Nephron (organoid): ENCODE measurements at regions not wholly inside any gene's neighbourhood (a gene's known extent, or its start where the extent isn't known, plus 50 kb on each side); places are given as distances from the start of the nearest gene placed in this dataset.

Experiments used
- H3K27ac Mint-ChIP-seq, 3 experiments: 2 replicates each; pipeline ENCODE4 v1.8.0; 2020; ENCODE audit warnings: mixed read lengths in 3 of 3, mild to moderate bottlenecking in 2 of 3, moderate library complexity in 1 of 3
- H3K27me3 Mint-ChIP-seq: 2 replicates; pipeline ENCODE4 v1.8.0; 2021; ENCODE audit warnings: low read depth, mild to moderate bottlenecking, moderate library complexity, mixed read lengths
- H3K36me3 Mint-ChIP-seq: 2 replicates; pipeline ENCODE4 v1.8.0; 2020; ENCODE audit warnings: low read depth, mixed read lengths
- H3K4me1 Mint-ChIP-seq: 2 replicates; pipeline ENCODE4 v1.8.0; 2020; ENCODE audit warnings: mixed read lengths
- H3K4me3 Mint-ChIP-seq, 3 experiments: 2 replicates each; pipeline ENCODE4 v1.8.0; 2020; ENCODE audit warnings: mild to moderate bottlenecking in 3 of 3, mixed read lengths in 3 of 3, moderate library complexity in 2 of 3
- H3K9me3 Mint-ChIP-seq: 2 replicates; pipeline ENCODE4 v1.8.0; 2020; ENCODE audit warnings: mixed read lengths
- TF ChIP-seq, protein P1 (sequence below), 3 experiments: fragments of 200-600 bp; sonication (generic); IDR thresholded peaks; one replicate each; pipeline ENCODE4 v1.5.0; 2021; ENCODE audit warnings: antibody characterized with exemption in 3 of 3; ENCODE audit not compliant: unreplicated experiment in 3 of 3

DNA sequence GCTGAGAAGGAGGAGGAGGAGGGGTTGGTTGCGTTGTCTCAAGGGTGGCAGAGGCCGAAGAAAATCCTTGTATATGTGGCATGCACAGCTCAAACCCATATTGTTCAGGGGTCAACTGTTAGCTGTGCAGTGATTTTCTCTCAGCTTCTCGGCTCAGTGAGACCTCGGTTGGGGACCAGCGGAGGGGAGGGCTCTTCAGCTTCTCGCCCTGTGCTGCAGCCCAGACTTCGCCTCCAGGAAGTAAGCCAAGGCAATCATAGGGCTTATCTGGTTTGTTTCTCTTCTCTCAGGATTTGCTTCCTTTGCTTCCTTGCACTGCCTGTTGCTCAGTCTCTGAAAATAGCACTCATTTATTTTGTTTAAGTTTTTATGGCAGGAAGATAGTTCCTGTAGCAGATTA lies 85.5 kb downstream of the SOWAHC start:
- no peak overlapping the region for H3K4me3 Mint-ChIP-seq
- TF ChIP-seq, protein P1, sequence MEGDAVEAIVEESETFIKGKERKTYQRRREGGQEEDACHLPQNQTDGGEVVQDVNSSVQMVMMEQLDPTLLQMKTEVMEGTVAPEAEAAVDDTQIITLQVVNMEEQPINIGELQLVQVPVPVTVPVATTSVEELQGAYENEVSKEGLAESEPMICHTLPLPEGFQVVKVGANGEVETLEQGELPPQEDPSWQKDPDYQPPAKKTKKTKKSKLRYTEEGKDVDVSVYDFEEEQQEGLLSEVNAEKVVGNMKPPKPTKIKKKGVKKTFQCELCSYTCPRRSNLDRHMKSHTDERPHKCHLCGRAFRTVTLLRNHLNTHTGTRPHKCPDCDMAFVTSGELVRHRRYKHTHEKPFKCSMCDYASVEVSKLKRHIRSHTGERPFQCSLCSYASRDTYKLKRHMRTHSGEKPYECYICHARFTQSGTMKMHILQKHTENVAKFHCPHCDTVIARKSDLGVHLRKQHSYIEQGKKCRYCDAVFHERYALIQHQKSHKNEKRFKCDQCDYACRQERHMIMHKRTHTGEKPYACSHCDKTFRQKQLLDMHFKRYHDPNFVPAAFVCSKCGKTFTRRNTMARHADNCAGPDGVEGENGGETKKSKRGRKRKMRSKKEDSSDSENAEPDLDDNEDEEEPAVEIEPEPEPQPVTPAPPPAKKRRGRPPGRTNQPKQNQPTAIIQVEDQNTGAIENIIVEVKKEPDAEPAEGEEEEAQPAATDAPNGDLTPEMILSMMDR (IDR thresholded peaks at IDR 0.05; ENCODE audit: unreplicated experiment in 3 of 3) = no peak
- no peaks in the 10 kb centered on the region for H3K36me3 Mint-ChIP-seq
- peaks cover 2% of the 10 kb centered on the region for H3K9me3 Mint-ChIP-seq
- peaks cover 3% of the 10 kb centered on the region for H3K27me3 Mint-ChIP-seq
- peak overlapping the region; percentile 13 to 76 (median 60) for H3K27ac Mint-ChIP-seq
- peaks cover 27% of the 10 kb centered on the region for H3K4me1 Mint-ChIP-seq

DNA sequence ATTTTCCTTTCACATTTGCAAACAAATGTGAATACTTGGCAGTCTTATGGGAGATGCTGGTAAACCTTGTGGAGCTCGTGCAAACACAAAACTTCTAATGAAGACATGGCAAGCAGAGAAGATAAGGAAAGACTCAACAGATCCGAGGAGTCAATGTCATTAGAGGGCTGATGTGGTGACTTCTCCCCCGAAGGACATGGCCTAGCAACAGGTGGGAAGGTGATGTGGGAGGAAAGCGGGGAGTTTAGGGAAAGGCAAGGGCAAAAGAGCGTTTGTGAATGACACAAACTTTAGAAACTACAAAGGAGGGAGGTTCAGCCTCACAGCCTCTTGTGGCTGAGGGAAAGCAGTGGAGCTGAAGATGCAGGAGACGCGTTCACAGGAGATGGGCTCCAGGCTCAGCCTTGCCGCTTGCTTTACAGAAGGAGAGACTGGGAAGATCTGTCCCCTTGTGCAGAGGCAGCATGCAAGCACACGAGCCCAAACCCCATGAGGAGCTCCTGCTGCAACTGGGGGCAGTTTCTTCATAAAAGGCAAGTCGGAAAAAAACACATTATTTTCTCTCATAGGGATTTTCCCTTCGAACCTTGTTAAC lies 86.6 kb downstream of the SOWAHC start:
- Mint-ChIP-seq H3K4me1 (peaks cover 27% of the 10 kb centered on the region), H3K36me3 (no peaks in the 10 kb centered on the region), H3K9me3 (peaks cover 2% of the 10 kb centered on the region), H3K27me3 (no peaks in the 10 kb centered on the region), H3K4me3 (no peak overlapping the region), H3K27ac (peak overlapping the region; percentile 13 to 76 (median 60))
- TF ChIP-seq, protein P1 (IDR thresholded peaks at IDR 0.05; ENCODE audit: unreplicated experiment in 3 of 3) = no peak

DNA sequence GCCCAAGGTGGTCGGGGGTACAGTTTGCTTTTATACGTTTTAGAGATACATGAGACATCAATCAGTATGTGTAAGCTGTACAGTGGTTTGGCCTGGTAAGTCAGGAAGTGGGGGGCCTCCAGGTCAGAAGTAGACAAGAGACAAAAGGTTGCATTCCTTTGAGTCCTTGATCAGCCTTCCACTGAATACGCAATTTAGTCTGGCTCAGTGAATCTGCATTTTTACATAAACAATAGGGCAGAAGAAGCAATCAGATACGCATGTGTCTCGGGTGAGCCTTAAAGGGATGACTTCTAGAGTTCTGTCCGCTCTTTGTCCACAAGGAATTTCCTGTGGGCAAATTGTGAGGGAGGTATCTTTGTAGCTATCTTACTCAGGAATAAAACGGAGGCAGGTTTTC lies 87.2 kb downstream of the SOWAHC start:
- TF ChIP-seq, protein P1 (IDR thresholded peaks at IDR 0.05; ENCODE audit: unreplicated experiment in 3 of 3) = no peak
- H3K36me3 Mint-ChIP-seq = no peaks in the 10 kb centered on the region
- no peaks in the 10 kb centered on the region for H3K27me3 Mint-ChIP-seq

DNA sequence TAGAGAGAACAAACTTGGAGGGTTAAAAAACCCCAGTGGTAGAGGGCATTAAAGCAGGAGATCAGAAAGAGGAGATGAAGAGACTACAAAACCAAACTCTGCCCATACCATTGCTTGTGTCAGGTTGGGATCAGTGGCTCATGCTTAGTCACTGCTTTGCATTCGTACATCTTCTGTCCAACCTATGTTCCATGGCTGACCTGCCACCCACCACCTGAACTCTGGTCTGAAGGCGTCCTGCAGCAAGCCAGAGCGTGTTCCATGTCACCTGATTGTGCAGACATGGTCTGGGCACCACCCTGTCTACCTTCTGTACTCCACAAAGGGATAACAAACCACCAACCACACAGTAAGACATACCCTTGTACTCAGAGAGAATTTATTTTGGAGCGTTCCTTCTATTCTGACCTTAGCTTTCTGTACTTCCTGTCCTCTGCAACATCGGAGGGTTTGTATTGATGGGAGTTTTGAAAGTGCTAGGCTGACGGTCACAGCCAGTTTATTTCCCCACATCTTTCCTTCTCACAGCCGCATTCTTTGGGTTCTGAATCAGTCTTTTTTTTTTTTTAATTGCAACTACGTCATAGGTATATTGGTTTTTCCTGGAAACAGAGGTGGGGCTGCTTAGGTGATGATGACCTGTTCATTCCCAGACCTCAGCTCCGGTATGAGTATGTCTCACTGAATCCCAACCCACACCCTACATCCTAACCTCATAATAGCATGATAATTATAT lies 88.3 kb downstream of the SOWAHC start:
- TF ChIP-seq, protein P1 (IDR thresholded peaks at IDR 0.05; ENCODE audit: unreplicated experiment in 3 of 3) = no peak
- Mint-ChIP-seq H3K27me3 (no peaks in the 10 kb centered on the region), H3K9me3 (no peaks in the 10 kb centered on the region), H3K36me3 (no peaks in the 10 kb centered on the region), H3K4me1 (peaks cover 27% of the 10 kb centered on the region), H3K4me3 (no peak overlapping the region), H3K27ac (peak overlapping the region in 1 of 3 experiments; percentile 1)

More for the DNA sequence above, 87.2 kb downstream of the SOWAHC start:
- Mint-ChIP-seq H3K9me3 (peaks cover 2% of the 10 kb centered on the region), H3K4me3 (no peak overlapping the region), H3K27ac (peak overlapping the region in 1 of 3 experiments; percentile 60), H3K4me1 (peaks cover 27% of the 10 kb centered on the region)

DNA sequence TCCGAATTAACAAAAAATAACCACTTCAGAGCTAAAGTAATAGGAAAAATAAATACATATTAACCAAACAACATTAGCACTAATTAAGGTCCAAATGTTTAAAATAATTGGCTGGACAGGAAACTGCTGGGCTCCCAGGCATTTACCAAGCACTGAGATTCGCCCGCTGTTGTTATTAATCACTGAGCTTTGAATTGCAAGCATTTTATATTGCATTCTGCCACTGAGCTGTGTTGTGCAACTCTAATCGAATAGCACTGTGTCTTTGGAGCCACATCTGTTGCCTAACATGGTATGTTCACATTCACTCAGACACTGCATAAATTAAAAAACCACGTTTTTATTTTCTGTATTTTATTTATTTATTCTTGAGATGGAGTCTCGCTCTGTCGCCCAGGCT lies 88.9 kb downstream of the SOWAHC start:
- Mint-ChIP-seq H3K9me3 (no peaks in the 10 kb centered on the region), H3K27ac (no peak overlapping the region), H3K4me1 (peaks cover 27% of the 10 kb centered on the region), H3K27me3 (no peaks in the 10 kb centered on the region), H3K36me3 (no peaks in the 10 kb centered on the region), H3K4me3 (no peak overlapping the region)
- TF ChIP-seq, protein P1 (IDR thresholded peaks at IDR 0.05; ENCODE audit: unreplicated experiment in 3 of 3) = no peak

DNA sequence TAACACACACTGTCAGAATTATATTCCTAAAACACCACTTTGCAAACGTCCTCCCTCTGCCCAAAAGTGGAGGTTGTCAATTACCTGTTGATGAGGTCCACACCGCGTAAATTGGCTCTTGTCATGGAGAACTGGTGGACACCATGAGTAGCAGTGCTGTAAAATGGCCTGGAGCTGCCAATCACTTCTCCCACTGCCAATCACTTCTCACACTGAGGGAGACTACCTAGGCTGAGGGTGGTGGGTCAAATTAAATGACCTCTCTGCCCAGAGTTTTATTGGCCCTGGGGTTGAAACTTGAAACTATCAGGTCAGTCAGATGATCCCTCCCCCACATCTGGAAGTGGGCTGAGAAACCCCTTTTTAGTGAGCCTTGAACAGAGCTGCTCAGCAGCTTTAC lies 89.6 kb downstream of the SOWAHC start:
- H3K9me3 Mint-ChIP-seq = no peaks in the 10 kb centered on the region
- peaks cover 27% of the 10 kb centered on the region for H3K4me1 Mint-ChIP-seq
- H3K4me3 Mint-ChIP-seq = no peak overlapping the region
- H3K27me3 Mint-ChIP-seq = no peaks in the 10 kb centered on the region
- TF ChIP-seq, protein P1 (IDR thresholded peaks at IDR 0.05; ENCODE audit: unreplicated experiment in 3 of 3) = no peak
- no peaks in the 10 kb centered on the region for H3K36me3 Mint-ChIP-seq
- H3K27ac Mint-ChIP-seq = no peak overlapping the region
